AG04450 (cell line): ENCODE measurements at regions not wholly inside any gene's neighbourhood (a gene's known extent, or its start where the extent isn't known, plus 50 kb on each side); places are given as distances from the start of the nearest gene placed in this dataset.
"Not testable (repeated sequence)": the region's sequence is repeated elsewhere in the genome, so short reads cannot be mapped to it uniquely, and the experiment has no call there.

Experiments used
- CTCF ChIA-PET: fragments of 300-600, 350-600 bp; formaldehyde crosslinking; extraction: SDS; loops from one replicate; lab custom pipeline; 2022; ENCODE audit warnings: antibody characterized with exemption, inconsistent platforms; lab: Charles Lee
- POLR2A ChIA-PET: fragments of 350-600 bp; formaldehyde crosslinking; extraction: SDS; loops from one replicate; lab custom pipeline; 2021; ENCODE audit warnings: antibody characterized with exemption, inconsistent platforms; lab: Yijun Ruan, JAX
- DNase-seq: peaks from one replicate; pipeline ENCODE4 v3.0.0-alpha.2; 2011; ENCODE audit warnings: low read depth, low spot score
- H3K27ac ChIP-seq: one replicate; pipeline ENCODE4 v1.5.1; 2012; ENCODE audit warnings: low read depth, low read length, control low read depth
- H3K27me3 ChIP-seq: one replicate; pipeline ENCODE4 v1.6.0; 2012; ENCODE audit warnings: low read length; ENCODE audit not compliant: control insufficient read depth, insufficient read depth
- H3K4me3 ChIP-seq: 2 replicates; pipeline ENCODE4 v1.5.1; 2011; ENCODE audit warnings: mild to moderate bottlenecking, low read depth, low read length, control low read depth
- H3K9me3 ChIP-seq: 2 replicates; pipeline ENCODE4 v1.5.1; 2012; ENCODE audit warnings: low read length; ENCODE audit not compliant: control insufficient read depth, insufficient read depth
- CTCF ChIP-seq: IDR thresholded peaks from 2 replicates; pipeline ENCODE4 v1.5.1; 2011; ENCODE audit warnings: low read depth, low read length, control low read depth, inconsistent platforms

- Histone ChIP-seq H3K9me3 (no peaks in the 10 kb centered on the region), H3K27me3 (no peaks in the 10 kb centered on the region), H3K4me3 (no peak overlapping the region), H3K27ac (no peak overlapping the region)
- ChIA-PET CTCF (interaction anchor here (0.9 to 2.9 kb wide), 2 partner anchors 431 to 434 kb away, joined by 6 to 30 read pairs; no protein-coding TSS in a partner anchor), POLR2A (no interaction called here)
- peak; percentile 33 for TF ChIP-seq CTCF
- no peak for DNase-seq
Observed at GRCh38 chrX:85544609-85545008, 165.1 kb upstream of the POF1B start.

- no peak for TF ChIP-seq CTCF
- H3K27me3 ChIP-seq = no peaks in the 10 kb centered on the region
- no peaks in the 10 kb centered on the region for H3K9me3 ChIP-seq
- ChIA-PET CTCF (interaction anchor here (0.9 kb wide), 1 partner anchor 430 kb away, joined by 6 read pairs; no protein-coding TSS in a partner anchor), POLR2A (no interaction called here)
- no peak overlapping the region for H3K4me3 ChIP-seq
- no peak overlapping the region for H3K27ac ChIP-seq
- no peak for DNase-seq
Observed at GRCh38 chrX:85543866-85544265, 164.4 kb upstream of the POF1B start.

GRCh38 chrX:85529141-85529540, 149.7 kb upstream of the POF1B start:
- DNase-seq, H3K9me3 ChIP-seq, POLR2A ChIA-PET, H3K4me3 ChIP-seq, H3K27ac ChIP-seq, H3K27me3 ChIP-seq, CTCF ChIA-PET: not testable (repeated sequence)

- ChIA-PET POLR2A (no interaction called here), CTCF (no interaction called here)
- Histone ChIP-seq H3K4me3 (no peak overlapping the region), H3K27ac (no peak overlapping the region), H3K27me3 (no peaks in the 10 kb centered on the region), H3K9me3 (no peaks in the 10 kb centered on the region)
- no peak for DNase-seq
- TF ChIP-seq CTCF = no peak
Observed at GRCh38 chrX:85517994-85518718, 138.7 kb upstream of the POF1B start.

GRCh38 chrX:85516131-85516530, 136.7 kb upstream of the POF1B start:
- CTCF ChIA-PET = no interaction called here
- no peak for TF ChIP-seq CTCF

More at GRCh38 chrX:85516131-85516530, 136.7 kb upstream of the POF1B start:
- no peaks in the 10 kb centered on the region for H3K27me3 ChIP-seq
- no peak for DNase-seq
- POLR2A ChIA-PET = no interaction called here
- H3K4me3 ChIP-seq = no peak overlapping the region
- no peak overlapping the region for H3K27ac ChIP-seq
- no peaks in the 10 kb centered on the region for H3K9me3 ChIP-seq
